Brain microvascular endothelial cell (primary cell): ENCODE measurements at regions not wholly inside any gene's neighbourhood (a gene's known extent, or its start where the extent isn't known, plus 50 kb on each side); places are given as distances from the start of the nearest gene placed in this dataset.

Source experiments
- DNase-seq: peaks from one replicate; pipeline ENCODE4 v3.0.0-alpha.2; 2020
- H3K27ac ChIP-seq: fragments of 250-450 bp; sonication (Bioruptor Pico); 2 replicates; pipeline ENCODE4 v1.5.1; 2020; ENCODE audit warnings: mild to moderate bottlenecking, moderate library complexity
- H3K27me3 ChIP-seq: fragments of 250-450 bp; sonication (Bioruptor Pico); replicated peaks from 2 replicates; pipeline ENCODE4 v1.5.1; 2020; ENCODE audit warnings: mild to moderate bottlenecking
- H3K36me3 ChIP-seq: fragments of 250-450 bp; sonication (Bioruptor Pico); replicated peaks from 2 replicates; pipeline ENCODE4 v1.5.1; 2020; ENCODE audit warnings: mild to moderate bottlenecking
- H3K4me3 ChIP-seq: 2 replicates; pipeline ENCODE4 v1.5.1; 2011; ENCODE audit warnings: low read depth, mild to moderate bottlenecking, control low read depth, low read length, moderate library complexity
- CTCF ChIP-seq: IDR thresholded peaks from 2 replicates; pipeline ENCODE4 v1.5.1; 2011; ENCODE audit warnings: low read depth, mild to moderate bottlenecking, moderate library complexity, low read length, control low read depth, inconsistent platforms; ENCODE audit errors: missing control alignments
- in situ Hi-C: cut with HindIII; loops from 2 replicates; pipeline ENCODE4 v1.10.0; 2017; ENCODE audit warnings: low sequenced_read_pairs, low pct_ligation_motif_present

DNA sequence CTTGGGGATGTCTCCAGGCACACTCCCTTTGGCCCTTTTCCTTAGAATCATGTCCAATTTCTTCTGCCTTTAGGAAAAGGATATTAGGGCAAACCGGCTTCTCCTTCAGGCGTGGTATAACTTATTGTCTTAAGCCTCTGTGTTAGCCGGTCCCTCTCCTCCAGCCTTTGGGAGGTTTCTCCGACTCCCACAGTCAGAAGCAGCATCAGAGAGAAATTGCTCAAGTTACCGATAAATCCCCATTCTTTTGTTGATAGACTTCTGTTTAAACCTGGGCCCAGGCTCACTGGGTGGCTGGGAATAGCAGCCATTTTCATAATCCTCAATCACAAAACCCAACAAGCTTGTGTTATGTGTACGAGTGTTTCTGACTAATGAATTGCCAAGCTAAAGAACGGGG, 85.4 kb upstream of the KAZN start:
- Histone ChIP-seq H3K27ac (no peak overlapping the region), H3K27me3 (no peaks in the 10 kb centered on the region), H3K36me3 (no peaks in the 10 kb centered on the region), H3K4me3 (no peak overlapping the region)
- DNase-seq = no peak
- TF ChIP-seq CTCF = no peak
- in situ Hi-C loops = no loop called here

DNA sequence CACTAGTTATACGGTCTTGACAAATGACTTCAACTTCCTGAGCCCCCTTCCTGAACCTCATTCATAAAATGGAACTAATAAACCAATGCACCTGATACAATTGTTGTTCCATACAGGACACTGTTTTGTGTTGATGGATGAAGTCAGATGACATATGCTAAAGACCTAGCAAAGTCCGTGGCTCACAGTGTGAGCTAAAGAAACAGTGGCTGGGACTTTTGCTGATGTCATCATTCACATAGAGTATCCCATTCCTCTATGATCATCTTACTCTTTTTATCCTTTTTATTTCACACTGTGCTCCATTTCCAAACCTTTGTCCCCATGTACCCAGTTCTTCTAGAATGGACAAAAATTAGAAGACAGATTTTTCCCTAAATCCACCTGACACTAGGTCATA, 83.7 kb upstream of the KAZN start:
- Histone ChIP-seq H3K36me3 (no peaks in the 10 kb centered on the region), H3K27me3 (no peaks in the 10 kb centered on the region), H3K4me3 (no peak overlapping the region), H3K27ac (no peak overlapping the region)
- DNase-seq = no peak
- in situ Hi-C loops = no loop called here
- TF ChIP-seq CTCF = no peak

- no peak for TF ChIP-seq CTCF
- DNase-seq = no peak
- Histone ChIP-seq H3K4me3 (no peak overlapping the region), H3K27ac (no peak overlapping the region), H3K27me3 (no peaks in the 10 kb centered on the region), H3K36me3 (no peaks in the 10 kb centered on the region)
- in situ Hi-C loops = no loop called here
These were observed 81.3 kb upstream of the KAZN start for GRCh38 chr1:14516974-14517840.

- no peak overlapping the region for H3K27ac ChIP-seq
- in situ Hi-C loops = no loop called here
These were observed 80.7 kb upstream of the KAZN start for GRCh38 chr1:14517841-14518180.

DNA sequence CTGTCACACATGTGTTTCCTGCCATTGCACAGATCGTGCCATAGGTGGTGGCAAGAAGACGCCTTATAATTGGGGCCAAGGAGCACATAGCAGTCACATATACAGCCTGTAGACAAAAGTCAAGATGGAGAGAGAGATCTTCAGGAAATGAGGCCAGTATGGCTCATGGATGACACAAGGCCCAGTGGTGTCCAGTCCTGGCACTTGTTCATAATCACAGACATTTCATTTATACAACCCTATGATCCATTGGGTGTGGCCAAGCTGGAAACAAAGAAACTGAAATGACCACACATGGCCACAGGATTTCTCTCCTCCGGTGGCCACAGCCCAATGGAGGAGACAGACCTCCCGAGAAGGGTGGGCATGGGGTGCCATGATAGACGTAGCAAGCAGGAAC, 78.5 kb upstream of the KAZN start:
- in situ Hi-C loops = no loop called here
- no peak for TF ChIP-seq CTCF
- no peak overlapping the region for H3K27ac ChIP-seq

More at GRCh38 chr1:14517841-14518180, 80.7 kb upstream of the KAZN start:
- Histone ChIP-seq H3K27me3 (no peaks in the 10 kb centered on the region), H3K36me3 (no peaks in the 10 kb centered on the region), H3K4me3 (no peak overlapping the region)
- no peak for TF ChIP-seq CTCF
- no peak for DNase-seq

More for the DNA sequence above, 78.5 kb upstream of the KAZN start:
- no peaks in the 10 kb centered on the region for H3K27me3 ChIP-seq
- H3K36me3 ChIP-seq = no peaks in the 10 kb centered on the region
- no peak for DNase-seq
- H3K4me3 ChIP-seq = no peak overlapping the region
